ENCODE measurements at regions not wholly inside any gene's neighbourhood (a gene's known extent, or its start where the extent isn't known, plus 50 kb on each side); places are given as distances from the start of the nearest gene placed in this dataset.
A peak's percentile ranks its signal among the peaks of the same experiment; 100 is the strongest.

DNA sequence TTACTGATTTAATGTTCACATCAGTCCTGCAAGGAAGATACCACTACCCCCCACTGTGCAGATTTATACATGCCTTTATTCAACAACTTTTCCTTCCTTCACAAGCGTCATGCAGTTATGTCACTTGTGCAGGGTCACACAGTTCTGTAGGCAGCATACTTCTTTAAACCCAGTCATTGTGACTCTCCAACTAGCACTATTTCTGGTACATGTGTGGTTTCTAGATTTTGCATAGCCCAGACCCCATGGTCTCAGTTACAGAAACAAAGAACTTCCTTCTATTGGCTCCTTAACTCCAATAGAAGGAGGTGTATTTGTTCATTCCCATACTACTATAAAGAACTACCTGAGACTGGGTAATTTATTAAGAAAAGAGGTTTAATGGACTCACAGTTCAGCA is 333.1 kb downstream of the ZNF516 start:
- no peak for ATAC-seq (replicated peaks in 1 of 2)
- H3K27me3 Mint-ChIP-seq (ENCODE audit: low read depth), result peaks cover 13% of the 10 kb centered on the region

DNA sequence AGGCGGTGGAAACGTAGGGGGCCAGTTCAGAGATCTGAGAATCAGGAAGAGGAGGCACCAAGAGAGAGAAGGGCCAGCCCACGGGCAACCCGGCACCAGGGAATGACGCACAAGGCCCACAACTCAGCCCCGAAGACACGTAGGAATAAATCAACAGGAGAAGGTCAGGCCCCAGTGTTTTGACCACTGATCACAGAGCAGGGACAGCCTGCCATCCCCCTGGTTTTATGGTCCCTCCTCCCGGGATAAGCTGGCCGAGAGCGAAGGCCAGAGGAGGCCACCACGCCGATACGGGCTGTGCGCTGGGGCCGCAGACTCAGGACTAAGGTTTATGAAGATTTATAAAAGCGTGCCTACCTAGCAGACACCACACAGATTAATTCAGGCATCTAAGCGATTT is 341.4 kb downstream of the ZNF516 start:
- no peaks in the 10 kb centered on the region for H3K4me1 Mint-ChIP-seq (ENCODE audit: low read depth)
- no peaks in the 10 kb centered on the region for H3K36me3 Mint-ChIP-seq (ENCODE audit: insufficient read depth in 2 of 2)
- no peak for ATAC-seq (replicated peaks in 1 of 2)
- H3K27me3 Mint-ChIP-seq (ENCODE audit: low read depth), result no peaks in the 10 kb centered on the region
- H3K27ac Mint-ChIP-seq, result no peak overlapping the region
- H3K9me3 Mint-ChIP-seq, result no peaks in the 10 kb centered on the region
- DNase-seq, result no peak
- H3K4me3 Mint-ChIP-seq, result no peak overlapping the region

More for the DNA sequence above, 333.1 kb downstream of the ZNF516 start:
- no peaks in the 10 kb centered on the region for H3K9me3 Mint-ChIP-seq
- H3K4me3 Mint-ChIP-seq, result no peak overlapping the region
- H3K4me1 Mint-ChIP-seq (ENCODE audit: low read depth), result no peaks in the 10 kb centered on the region
- H3K36me3 Mint-ChIP-seq (ENCODE audit: insufficient read depth in 2 of 2), result no peaks in the 10 kb centered on the region
- no peak for DNase-seq
- H3K27ac Mint-ChIP-seq, result no peak overlapping the region

DNA sequence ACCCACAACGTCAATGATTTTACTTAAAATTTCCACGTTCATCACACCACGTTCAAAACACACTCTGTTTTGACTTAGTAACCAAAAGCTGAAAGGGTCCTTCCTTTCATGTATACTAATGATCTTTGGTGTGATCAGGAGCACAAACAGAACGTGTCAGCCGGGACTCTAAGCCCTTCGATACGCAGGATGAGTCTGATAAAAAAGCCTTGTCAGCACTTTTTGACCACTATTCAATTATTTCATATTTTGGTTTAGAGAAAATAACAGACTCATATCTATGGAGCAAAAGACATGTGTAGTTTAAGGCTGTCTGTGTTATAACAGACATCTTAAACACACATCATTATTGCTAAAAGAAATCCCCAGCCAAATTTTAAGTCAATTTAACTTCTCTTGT is 345.3 kb downstream of the ZNF516 start:
- Mint-ChIP-seq H3K27ac (no peak overlapping the region), H3K4me1 (ENCODE audit: low read depth) (no peaks in the 10 kb centered on the region), H3K36me3 (ENCODE audit: insufficient read depth in 2 of 2) (no peaks in the 10 kb centered on the region), H3K9me3 (no peaks in the 10 kb centered on the region), H3K27me3 (ENCODE audit: low read depth) (no peaks in the 10 kb centered on the region), H3K4me3 (no peak overlapping the region)
- DNase-seq (no peak), ATAC-seq (replicated peaks in 1 of 2) (no peak)

DNA sequence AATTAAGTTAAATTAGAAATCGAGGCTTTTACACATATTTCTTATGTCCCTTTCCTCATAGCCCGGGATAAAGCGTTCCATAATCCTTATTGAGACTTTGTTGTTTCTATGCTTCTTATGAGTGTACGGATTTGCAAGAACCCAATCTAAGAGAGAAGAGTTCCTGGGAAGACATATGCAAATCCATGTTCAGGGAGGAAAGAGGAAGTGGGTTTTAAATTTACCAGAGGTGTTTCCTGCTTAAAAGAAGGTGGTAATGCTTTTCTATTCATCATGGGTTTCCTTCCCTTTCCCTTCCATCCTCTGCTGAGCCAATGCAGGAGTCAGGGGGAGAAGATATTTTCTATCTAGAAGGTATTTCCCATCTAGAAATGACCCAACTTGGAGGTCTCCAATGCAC is 345.8 kb downstream of the ZNF516 start:
- no peak for ATAC-seq (replicated peaks in 1 of 2)
- Mint-ChIP-seq H3K4me1 (ENCODE audit: low read depth) (no peaks in the 10 kb centered on the region), H3K27me3 (ENCODE audit: low read depth) (no peaks in the 10 kb centered on the region), H3K4me3 (no peak overlapping the region), H3K9me3 (no peaks in the 10 kb centered on the region), H3K36me3 (ENCODE audit: insufficient read depth in 2 of 2) (no peaks in the 10 kb centered on the region), H3K27ac (no peak overlapping the region)
- no peak for DNase-seq

DNA sequence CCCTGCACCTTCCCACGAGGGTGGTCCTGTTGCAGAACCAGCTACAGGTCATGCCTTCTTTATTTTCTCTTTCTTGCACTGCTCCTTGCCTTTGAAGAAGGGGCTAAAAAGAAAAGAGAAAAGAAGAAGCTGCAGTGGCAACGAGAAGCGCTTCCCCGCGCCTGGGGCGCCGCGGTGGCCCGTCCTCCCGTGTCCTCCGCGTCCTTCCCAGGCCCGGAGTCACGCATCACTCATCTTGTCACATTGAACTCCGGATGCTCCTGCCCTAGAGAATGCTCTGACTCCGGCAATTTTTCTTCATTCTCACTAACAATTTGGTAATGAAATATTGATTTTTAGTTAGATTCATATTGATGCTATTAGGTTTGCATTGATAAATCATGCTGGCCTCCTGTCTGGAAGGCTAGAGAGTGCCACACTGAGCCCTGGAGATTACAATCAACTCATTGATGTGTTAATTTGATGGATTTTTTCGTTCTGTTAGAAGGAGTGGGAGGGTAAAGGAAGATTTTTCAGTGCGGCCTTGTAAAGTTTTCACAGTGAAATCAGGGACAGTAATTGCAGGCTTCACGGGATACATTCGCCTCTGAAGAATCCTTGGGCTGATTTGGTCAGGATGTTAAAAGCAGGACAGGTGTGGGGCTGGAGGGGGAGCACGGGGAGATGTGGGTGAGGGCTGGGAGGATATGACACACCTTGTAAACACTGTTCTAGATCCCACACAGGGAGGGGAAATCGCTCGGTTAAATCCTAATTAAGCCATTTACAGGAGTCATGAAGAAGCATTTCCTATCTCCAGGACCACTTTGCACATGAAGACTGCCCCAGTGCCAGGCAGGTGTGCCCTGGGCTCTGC is 349.3 kb downstream of the ZNF516 start:
- no peak overlapping the region for H3K4me3 Mint-ChIP-seq
- DNase-seq (no peak), ATAC-seq (replicated peaks in 1 of 2) (no peak)
- H3K27ac Mint-ChIP-seq, result no peak overlapping the region
- H3K27me3 Mint-ChIP-seq (ENCODE audit: low read depth), result peaks cover 18% of the 10 kb centered on the region
- no peaks in the 10 kb centered on the region for H3K36me3 Mint-ChIP-seq (ENCODE audit: insufficient read depth in 2 of 2)
- H3K9me3 Mint-ChIP-seq, result no peaks in the 10 kb centered on the region
- no peaks in the 10 kb centered on the region for H3K4me1 Mint-ChIP-seq (ENCODE audit: low read depth)

DNA sequence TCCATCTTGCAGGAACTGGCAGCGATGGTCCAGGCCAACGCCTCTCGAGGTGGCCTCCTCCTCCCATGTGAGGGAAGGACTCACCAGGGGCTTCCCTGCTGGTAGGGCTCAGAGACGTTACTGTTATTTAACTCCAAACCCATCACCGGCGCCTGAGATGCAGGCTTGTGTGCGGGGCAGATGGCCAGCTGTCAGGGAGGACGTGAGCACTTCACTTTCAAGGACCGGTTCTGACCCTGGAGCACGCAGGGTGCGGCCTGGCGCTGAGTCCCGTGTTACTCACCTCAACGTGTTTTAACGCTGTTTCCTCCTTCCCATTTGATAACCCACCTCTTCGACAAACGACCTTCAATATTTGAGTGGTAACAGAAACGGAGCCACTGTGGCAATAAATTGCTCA is 350.2 kb downstream of the ZNF516 start:
- Mint-ChIP-seq H3K36me3 (ENCODE audit: insufficient read depth in 2 of 2) (no peaks in the 10 kb centered on the region), H3K4me3 (no peak overlapping the region), H3K27ac (no peak overlapping the region), H3K27me3 (ENCODE audit: low read depth) (peaks cover 18% of the 10 kb centered on the region), H3K9me3 (no peaks in the 10 kb centered on the region), H3K4me1 (ENCODE audit: low read depth) (no peaks in the 10 kb centered on the region)
- DNase-seq (no peak), ATAC-seq (replicated peaks in 1 of 2) (no peak)

DNA sequence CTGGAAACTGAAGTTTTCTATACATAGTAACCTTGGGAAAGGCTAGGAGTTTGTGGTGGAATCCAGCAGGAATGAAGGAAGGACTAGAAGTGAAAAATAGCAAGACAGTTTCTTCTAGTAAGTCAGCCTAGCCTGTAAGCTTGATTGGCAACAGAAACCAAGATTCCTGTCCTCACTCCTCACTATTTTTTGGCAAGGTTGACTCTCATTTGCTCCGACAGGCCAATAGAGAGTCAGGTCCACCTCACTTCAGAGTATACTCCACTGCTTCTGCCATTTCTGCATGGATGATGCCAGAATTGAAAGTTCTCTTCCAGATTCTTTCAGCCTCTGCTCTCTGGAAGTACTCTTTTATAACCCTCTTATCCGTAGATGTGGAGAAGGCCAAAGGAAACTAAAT is 352.4 kb downstream of the ZNF516 start:
- ATAC-seq (replicated peaks in 1 of 2), result no peak
- Mint-ChIP-seq H3K36me3 (ENCODE audit: insufficient read depth in 2 of 2) (no peaks in the 10 kb centered on the region), H3K27ac (no peak overlapping the region), H3K4me1 (ENCODE audit: low read depth) (no peaks in the 10 kb centered on the region), H3K4me3 (no peak overlapping the region), H3K27me3 (ENCODE audit: low read depth) (peaks cover 18% of the 10 kb centered on the region), H3K9me3 (no peaks in the 10 kb centered on the region)
- DNase-seq, result no peak

DNA sequence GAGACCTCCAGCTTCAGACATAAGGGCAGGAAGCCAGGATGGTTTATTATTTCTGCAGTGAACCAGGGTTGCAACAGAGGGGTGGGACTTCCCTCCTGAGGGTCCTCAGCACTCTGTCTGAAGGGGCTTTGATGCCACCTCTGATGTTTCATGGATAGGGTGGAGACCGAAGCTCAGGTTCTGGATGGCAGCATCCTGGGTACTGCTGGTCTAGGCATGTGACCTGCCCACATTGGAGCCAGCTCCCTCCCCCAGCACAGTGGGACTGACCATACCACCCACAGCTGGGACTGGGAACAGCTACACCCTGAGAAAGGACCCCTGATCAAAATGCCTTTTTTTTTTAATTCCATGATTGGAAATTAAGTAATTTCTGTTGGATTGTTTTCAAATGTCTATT is 355.2 kb downstream of the ZNF516 start:
- no peak overlapping the region for H3K27ac Mint-ChIP-seq
- no peaks in the 10 kb centered on the region for H3K4me1 Mint-ChIP-seq (ENCODE audit: low read depth)
- H3K27me3 Mint-ChIP-seq (ENCODE audit: low read depth), result peaks cover 31% of the 10 kb centered on the region
- ATAC-seq (replicated peaks in 1 of 2), result no peak
- H3K36me3 Mint-ChIP-seq (ENCODE audit: insufficient read depth in 2 of 2), result no peaks in the 10 kb centered on the region
- H3K9me3 Mint-ChIP-seq, result peaks cover 2% of the 10 kb centered on the region in 2 donors
- no peak overlapping the region for H3K4me3 Mint-ChIP-seq
- no peak for DNase-seq

DNA sequence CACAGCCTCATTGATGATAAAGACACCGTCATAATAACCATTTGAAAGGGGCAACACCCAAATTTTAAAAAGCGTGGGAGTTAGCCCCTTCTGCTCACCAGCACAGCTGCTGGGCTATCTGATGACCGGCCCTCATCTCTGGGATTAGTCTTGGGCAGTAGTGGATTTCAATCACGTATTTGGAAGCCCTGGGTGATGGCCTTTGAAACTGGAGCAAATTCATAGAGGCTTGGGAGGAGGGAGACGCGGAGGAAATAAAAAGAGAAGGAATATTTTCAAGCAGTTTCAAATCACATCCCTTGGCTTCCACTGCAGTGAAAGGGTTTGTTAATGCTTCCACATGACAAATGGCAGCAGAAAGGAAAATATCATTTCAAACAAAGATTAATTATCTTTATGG is 357.8 kb downstream of the ZNF516 start:
- DNase-seq (no peak), ATAC-seq (replicated peaks in 1 of 2) (no peak)
- peaks cover 0 to 1% of the 10 kb centered on the region in 2 donors for H3K36me3 Mint-ChIP-seq (ENCODE audit: insufficient read depth in 2 of 2)
- no peak overlapping the region for H3K4me3 Mint-ChIP-seq
- peaks cover 27% of the 10 kb centered on the region for H3K27me3 Mint-ChIP-seq (ENCODE audit: low read depth)
- no peak overlapping the region for H3K27ac Mint-ChIP-seq
- H3K4me1 Mint-ChIP-seq (ENCODE audit: low read depth), result peaks cover 12% of the 10 kb centered on the region
- H3K9me3 Mint-ChIP-seq, result peaks cover 2% of the 10 kb centered on the region in 2 donors

DNA sequence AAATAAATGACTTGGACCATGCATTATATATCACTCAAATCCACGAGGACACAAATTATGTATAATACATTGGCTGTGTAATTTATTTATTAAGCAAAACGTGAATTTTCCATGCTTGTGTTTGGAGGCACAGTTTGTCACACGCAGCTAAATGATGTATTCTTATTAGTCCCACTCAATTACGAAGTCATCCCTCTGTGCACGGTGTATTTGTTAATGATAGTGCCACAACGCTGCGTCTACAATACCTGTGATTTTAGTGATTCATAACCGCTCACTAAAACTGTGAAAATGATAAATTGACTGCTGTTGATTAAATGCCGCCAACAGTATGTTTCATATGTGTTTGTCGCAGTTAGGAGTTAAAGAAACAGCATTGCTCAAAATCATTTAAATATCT is 358.3 kb downstream of the ZNF516 start:
- Mint-ChIP-seq H3K4me3 (no peak overlapping the region), H3K27me3 (ENCODE audit: low read depth) (peaks cover 22% of the 10 kb centered on the region), H3K27ac (no peak overlapping the region), H3K4me1 (ENCODE audit: low read depth) (peaks cover 15% of the 10 kb centered on the region), H3K9me3 (peaks cover 2% of the 10 kb centered on the region in 2 donors), H3K36me3 (ENCODE audit: insufficient read depth in 2 of 2) (peaks cover 0 to 1% of the 10 kb centered on the region in 2 donors)
- ATAC-seq (replicated peaks in 1 of 2) (no peak), DNase-seq (no peak)

DNA sequence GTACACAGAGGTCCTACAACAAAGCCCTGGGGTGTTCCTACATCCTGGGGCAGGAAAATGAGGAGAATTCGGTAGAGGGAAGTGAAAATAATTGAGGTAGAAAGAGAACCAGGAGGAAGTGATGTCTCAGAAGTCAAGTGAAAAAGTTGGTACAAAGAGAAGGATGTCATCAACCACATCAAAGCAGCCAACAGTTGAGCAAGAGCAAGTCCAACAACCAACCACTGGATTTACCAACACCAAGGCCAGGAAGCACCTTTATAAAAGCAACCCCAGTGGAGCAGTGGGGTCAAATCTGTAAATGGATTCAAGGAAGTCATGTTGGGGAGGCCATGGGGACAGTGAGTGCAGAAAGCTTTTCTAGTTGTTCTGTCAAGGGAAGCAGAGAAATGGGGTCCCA is 360.4 kb downstream of the ZNF516 start:
- Mint-ChIP-seq H3K4me3 (no peak overlapping the region), H3K27me3 (ENCODE audit: low read depth) (peaks cover 13% of the 10 kb centered on the region), H3K36me3 (ENCODE audit: insufficient read depth in 2 of 2) (peaks cover 0 to 1% of the 10 kb centered on the region in 2 donors), H3K9me3 (peaks cover 2% of the 10 kb centered on the region in 2 donors), H3K27ac (no peak overlapping the region), H3K4me1 (ENCODE audit: low read depth) (peaks cover 21% of the 10 kb centered on the region)
- DNase-seq (peak; percentile 3 to 21), ATAC-seq (replicated peaks in 1 of 2) (peak; percentile 48 to 53)

DNA sequence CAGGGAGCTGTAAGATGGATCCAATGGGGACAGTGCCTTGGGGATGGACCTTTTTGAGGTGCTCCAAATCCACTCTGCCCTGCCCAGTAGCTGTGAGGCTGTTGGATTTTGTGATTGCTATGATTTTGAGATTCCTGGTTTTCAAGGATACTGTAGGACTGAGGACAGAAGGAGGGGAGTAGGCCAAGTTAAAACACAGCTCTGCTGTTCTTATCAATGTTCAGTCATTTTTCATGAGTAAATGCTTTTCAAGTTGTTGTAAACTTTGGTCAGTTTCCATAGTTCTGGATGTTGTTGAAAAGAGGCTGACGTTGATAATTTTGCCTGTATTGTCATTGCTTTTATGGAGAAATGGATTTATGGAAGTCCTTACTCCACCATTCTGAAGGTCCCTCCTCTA is 361.2 kb downstream of the ZNF516 start:
- Mint-ChIP-seq H3K27ac (no peak overlapping the region), H3K9me3 (peaks cover 2% of the 10 kb centered on the region in 2 donors), H3K4me1 (ENCODE audit: low read depth) (peaks cover 21% of the 10 kb centered on the region), H3K4me3 (no peak overlapping the region), H3K27me3 (ENCODE audit: low read depth) (peaks cover 13% of the 10 kb centered on the region), H3K36me3 (ENCODE audit: insufficient read depth in 2 of 2) (peaks cover 0 to 1% of the 10 kb centered on the region in 2 donors)
- ATAC-seq (replicated peaks in 1 of 2) (no peak), DNase-seq (no peak)

DNA sequence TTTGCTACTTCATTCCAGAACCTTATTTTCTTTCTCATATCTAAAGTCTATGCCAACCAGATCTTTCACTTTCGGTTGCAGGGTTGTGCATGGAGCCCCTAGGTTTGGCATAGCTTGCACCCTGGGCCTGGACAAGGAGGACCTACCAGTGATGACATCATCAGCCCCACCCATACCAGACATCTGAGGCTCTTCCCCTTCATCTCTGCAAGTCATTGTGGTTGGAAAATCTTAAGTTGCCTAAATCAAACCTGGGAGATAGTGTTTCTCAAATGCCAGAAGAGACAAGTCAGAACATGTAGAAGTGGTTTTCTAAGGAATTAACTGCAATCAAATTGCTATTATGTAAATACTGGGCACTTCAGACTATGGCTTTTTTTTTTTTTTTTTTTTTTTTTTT is 363.3 kb downstream of the ZNF516 start:
- no peak overlapping the region for H3K4me3 Mint-ChIP-seq
- peaks cover 7% of the 10 kb centered on the region for H3K27me3 Mint-ChIP-seq (ENCODE audit: low read depth)
- H3K4me1 Mint-ChIP-seq (ENCODE audit: low read depth), result peaks cover 21% of the 10 kb centered on the region
- no peak overlapping the region for H3K27ac Mint-ChIP-seq
- ATAC-seq (replicated peaks in 1 of 2) (peak; percentile 90 to 92), DNase-seq (peak; percentile 25 to 52)
- peaks cover 2% of the 10 kb centered on the region in 2 donors for H3K9me3 Mint-ChIP-seq
- peaks cover 0 to 1% of the 10 kb centered on the region in 2 donors for H3K36me3 Mint-ChIP-seq (ENCODE audit: insufficient read depth in 2 of 2)

DNA sequence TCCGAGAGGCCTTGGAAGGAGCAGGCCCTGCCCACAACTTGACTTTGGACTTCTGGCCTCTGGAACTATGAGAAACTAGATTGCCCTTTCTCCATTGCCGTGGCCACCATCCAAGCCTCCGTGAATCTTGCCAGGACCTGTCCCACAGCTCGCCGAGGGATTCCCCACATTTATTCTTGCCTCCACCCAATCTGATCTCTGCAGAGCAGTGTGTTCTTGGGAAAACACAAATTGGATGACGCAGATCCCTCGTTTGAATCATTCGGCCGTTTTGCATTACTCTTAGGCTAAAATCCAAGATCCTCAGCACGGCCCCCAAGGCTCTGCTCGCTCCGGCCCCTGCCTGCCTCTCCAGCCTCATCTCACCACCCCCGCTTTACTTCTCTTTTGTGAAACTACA is 364.2 kb downstream of the ZNF516 start:
- Mint-ChIP-seq H3K27me3 (ENCODE audit: low read depth) (no peaks in the 10 kb centered on the region), H3K9me3 (peaks cover 2% of the 10 kb centered on the region in 2 donors), H3K4me3 (no peak overlapping the region), H3K36me3 (ENCODE audit: insufficient read depth in 2 of 2) (peaks cover 0 to 1% of the 10 kb centered on the region in 2 donors), H3K4me1 (ENCODE audit: low read depth) (peaks cover 21% of the 10 kb centered on the region), H3K27ac (no peak overlapping the region)
- DNase-seq, result no peak
- ATAC-seq (replicated peaks in 1 of 2), result no peak
